ENCODE measurements at regions not wholly inside any gene's neighbourhood (a gene's known extent, or its start where the extent isn't known, plus 50 kb on each side); places are given as distances from the start of the nearest gene placed in this dataset.

DNA sequence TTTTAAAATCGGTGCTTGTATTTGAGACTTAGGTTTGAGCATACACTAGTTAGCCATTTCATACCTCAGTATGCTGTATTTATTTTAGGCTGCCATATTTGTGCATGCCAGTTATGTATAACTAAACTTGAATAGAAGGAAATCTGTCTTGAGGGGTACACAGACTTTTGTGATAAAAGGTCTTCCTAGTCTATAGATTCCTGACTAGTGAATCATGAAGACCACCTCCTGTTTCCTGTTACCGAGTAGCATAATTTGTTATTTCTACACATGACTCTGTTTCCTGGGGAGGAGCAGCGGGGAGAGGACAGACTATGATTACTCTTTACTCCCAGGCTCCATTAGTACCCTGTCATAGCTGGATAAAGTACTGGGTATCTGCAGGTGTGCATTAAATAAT, 316.8 kb upstream of the SNX7 start:
- TF ChIP-seq, protein P1, sequence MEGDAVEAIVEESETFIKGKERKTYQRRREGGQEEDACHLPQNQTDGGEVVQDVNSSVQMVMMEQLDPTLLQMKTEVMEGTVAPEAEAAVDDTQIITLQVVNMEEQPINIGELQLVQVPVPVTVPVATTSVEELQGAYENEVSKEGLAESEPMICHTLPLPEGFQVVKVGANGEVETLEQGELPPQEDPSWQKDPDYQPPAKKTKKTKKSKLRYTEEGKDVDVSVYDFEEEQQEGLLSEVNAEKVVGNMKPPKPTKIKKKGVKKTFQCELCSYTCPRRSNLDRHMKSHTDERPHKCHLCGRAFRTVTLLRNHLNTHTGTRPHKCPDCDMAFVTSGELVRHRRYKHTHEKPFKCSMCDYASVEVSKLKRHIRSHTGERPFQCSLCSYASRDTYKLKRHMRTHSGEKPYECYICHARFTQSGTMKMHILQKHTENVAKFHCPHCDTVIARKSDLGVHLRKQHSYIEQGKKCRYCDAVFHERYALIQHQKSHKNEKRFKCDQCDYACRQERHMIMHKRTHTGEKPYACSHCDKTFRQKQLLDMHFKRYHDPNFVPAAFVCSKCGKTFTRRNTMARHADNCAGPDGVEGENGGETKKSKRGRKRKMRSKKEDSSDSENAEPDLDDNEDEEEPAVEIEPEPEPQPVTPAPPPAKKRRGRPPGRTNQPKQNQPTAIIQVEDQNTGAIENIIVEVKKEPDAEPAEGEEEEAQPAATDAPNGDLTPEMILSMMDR (IDR thresholded peaks at IDR 0.05; ENCODE audit: insufficient read depth, low read length): no peak
- no peak for TF ChIP-seq POLR2AphosphoS5 (IDR thresholded peaks at IDR 0.05; ENCODE audit: low read depth)
- TF ChIP-seq, protein P2, sequence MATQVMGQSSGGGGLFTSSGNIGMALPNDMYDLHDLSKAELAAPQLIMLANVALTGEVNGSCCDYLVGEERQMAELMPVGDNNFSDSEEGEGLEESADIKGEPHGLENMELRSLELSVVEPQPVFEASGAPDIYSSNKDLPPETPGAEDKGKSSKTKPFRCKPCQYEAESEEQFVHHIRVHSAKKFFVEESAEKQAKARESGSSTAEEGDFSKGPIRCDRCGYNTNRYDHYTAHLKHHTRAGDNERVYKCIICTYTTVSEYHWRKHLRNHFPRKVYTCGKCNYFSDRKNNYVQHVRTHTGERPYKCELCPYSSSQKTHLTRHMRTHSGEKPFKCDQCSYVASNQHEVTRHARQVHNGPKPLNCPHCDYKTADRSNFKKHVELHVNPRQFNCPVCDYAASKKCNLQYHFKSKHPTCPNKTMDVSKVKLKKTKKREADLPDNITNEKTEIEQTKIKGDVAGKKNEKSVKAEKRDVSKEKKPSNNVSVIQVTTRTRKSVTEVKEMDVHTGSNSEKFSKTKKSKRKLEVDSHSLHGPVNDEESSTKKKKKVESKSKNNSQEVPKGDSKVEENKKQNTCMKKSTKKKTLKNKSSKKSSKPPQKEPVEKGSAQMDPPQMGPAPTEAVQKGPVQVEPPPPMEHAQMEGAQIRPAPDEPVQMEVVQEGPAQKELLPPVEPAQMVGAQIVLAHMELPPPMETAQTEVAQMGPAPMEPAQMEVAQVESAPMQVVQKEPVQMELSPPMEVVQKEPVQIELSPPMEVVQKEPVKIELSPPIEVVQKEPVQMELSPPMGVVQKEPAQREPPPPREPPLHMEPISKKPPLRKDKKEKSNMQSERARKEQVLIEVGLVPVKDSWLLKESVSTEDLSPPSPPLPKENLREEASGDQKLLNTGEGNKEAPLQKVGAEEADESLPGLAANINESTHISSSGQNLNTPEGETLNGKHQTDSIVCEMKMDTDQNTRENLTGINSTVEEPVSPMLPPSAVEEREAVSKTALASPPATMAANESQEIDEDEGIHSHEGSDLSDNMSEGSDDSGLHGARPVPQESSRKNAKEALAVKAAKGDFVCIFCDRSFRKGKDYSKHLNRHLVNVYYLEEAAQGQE (IDR thresholded peaks at IDR 0.05; ENCODE audit: insufficient replicate concordance, low read depth): no peak
- TF ChIP-seq GABPA (IDR thresholded peaks at IDR 0.05; ENCODE audit: low read depth): no peak
